ENCODE measurements at regions not wholly inside any gene's neighbourhood (a gene's known extent, or its start where the extent isn't known, plus 50 kb on each side); places are given as distances from the start of the nearest gene placed in this dataset.

GRCh38 chr11:97961431-97961830 is 1059.3 kb upstream of the CNTN5 start:
- TF ChIP-seq EZH2 (IDR thresholded peaks at IDR 0.05; ENCODE audit: borderline replicate concordance, low read depth, low read length, severe bottlenecking): no peak
- TF ChIP-seq JUN (IDR thresholded peaks at IDR 0.05; ENCODE audit: borderline replicate concordance, insufficient read depth, insufficient read length, low read depth): no peak

All from endothelial cell of umbilical vein (primary cell).